HG03159 (cell line): ENCODE measurements at regions not wholly inside any gene's neighbourhood (a gene's known extent, or its start where the extent isn't known, plus 50 kb on each side); places are given as distances from the start of the nearest gene placed in this dataset.

Source experiments
- ATAC-seq: cut with Tn5 transposase; IDR thresholded peaks from one replicate; pipeline ENCODE4 v1.9.1; 2021; ENCODE audit warnings: mild to moderate bottlenecking, moderate library complexity; ENCODE audit not compliant: unreplicated experiment

GRCh38 chr13:21316376-21316775 is 139.9 kb downstream of the MRPL57 start:
- ATAC-seq = no peak

DNA sequence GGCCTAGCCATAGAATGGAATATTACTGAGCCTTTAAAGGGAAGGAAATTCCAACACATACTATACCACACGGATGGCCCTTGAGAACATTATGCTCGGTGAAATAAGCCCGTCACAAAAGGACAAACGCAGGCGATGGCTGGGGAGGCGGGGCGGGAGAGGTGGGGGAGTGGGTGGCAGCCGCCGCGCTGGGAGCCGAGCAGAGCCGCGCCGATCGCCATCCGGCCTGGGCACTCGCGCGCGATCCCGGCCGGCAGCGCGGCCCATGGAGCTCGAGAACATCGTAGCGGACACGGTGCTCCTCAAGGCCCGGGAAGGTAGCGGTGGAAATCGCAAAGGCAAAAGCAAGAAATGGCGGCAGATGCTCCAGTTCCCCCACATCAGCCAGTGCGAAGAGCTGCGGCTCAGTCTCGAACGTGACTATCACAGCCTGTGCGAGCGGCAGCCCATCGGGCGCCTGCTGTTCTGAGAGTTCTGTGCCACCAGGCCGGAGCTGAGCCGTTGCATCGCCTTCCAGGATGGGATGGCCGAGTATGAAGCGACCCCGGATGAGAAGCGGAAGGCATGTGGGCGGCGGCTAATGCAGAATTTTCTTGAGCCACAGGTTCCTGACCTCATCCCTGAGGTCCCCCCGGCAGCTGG is 140.1 kb downstream of the ZDHHC20 start:
- no peak for ATAC-seq

DNA sequence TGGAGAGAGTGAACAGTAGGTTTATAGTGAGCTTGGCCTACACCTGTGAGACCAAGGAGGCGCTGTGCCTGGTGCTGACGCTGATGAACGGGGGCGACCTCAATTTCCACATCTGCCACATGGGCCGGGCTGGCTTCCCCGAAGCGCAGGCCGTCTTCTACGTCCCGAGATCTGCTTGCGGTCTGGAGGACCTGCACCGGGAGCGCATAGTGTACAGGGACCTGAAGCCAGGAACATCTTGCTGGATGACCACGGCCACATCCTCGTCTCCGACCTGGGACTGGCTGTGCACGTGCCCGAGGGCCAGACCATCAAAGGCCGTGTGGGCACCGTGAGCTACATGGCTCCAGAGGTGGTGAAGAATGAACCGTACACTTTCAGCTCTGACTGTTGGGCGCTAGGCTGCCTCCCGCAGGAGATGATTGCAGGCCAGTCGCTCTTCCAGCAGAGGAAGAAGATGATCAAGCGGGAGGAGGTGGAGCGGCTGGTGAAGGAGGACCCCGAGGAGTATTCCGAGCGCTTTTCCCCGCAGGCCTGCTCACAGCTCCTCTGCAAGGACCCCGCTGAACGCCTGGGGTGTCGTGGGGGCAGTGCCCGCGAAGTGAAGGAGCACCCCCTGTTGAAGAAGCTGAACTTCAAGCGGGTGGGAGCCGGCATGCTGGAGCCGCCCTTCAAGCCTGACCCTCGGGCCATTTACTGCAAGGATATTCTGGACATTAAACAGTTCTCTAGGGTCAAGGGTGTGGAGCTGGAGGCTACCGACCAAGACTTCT is 139.0 kb downstream of the ZDHHC20 start:
- ATAC-seq = no peak

GRCh38 chr13:21320642-21321034 is 138.5 kb downstream of the ZDHHC20 start:
- no peak for ATAC-seq

GRCh38 chr13:21321269-21321668 is 137.8 kb downstream of the ZDHHC20 start:
- no peak for ATAC-seq

DNA sequence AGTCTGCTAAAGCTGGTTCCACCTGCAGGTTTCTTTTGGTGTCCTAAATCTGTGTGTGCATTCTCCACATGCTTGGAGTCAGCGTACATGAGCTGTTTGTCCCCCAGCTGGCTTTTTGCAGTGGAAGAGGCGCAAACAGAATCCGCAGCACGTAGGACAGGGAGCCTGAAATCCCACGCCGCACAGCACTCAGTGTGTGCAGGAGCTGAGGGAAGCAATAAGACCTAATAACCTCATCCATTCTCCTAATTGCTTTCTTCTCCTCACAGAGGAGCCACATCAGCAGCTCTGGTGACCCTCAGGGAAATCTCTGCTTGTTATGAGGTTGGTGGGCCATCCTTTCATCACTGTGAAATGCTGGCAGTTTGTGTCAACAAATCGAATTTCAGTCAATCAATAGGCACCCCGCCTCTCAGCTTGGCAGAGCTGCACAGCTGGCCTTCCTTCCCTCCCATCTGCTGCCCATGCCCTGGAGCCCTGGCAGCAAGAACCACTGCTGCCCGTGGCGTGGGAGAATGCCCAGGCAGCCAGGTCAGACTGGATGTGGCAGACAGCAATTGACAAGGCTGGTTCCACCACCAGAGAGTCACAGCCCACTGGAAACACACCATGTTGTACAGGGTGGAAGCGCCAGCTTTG is 136.7 kb downstream of the ZDHHC20 start:
- ATAC-seq = no peak
